Chondrocyte (in vitro differentiated cells): ENCODE measurements at regions not wholly inside any gene's neighbourhood (a gene's known extent, or its start where the extent isn't known, plus 50 kb on each side); places are given as distances from the start of the nearest gene placed in this dataset.

Experiments
- DNase-seq: peaks from one replicate; pipeline ENCODE4 v3.0.0; 2021; ENCODE audit warnings: mixed read lengths, low spot score
- H3K27ac Mint-ChIP-seq: one replicate; pipeline ENCODE4 v1.8.0; 2021; ENCODE audit warnings: mild to moderate bottlenecking, moderate library complexity, mixed read lengths; ENCODE audit not compliant: unreplicated experiment
- H3K27me3 Mint-ChIP-seq: 2 replicates; pipeline ENCODE4 v1.8.0; 2021; ENCODE audit warnings: low read depth, mixed read lengths
- H3K36me3 Mint-ChIP-seq: 2 replicates; pipeline ENCODE4 v1.8.0; 2021; ENCODE audit warnings: low read depth, mixed read lengths
- H3K4me1 Mint-ChIP-seq: 2 replicates; pipeline ENCODE4 v1.8.0; 2021; ENCODE audit warnings: low read depth, mild to moderate bottlenecking, mixed read lengths
- H3K4me3 Mint-ChIP-seq: one replicate; pipeline ENCODE4 v1.8.0; 2021; ENCODE audit warnings: mild to moderate bottlenecking, moderate library complexity, mixed read lengths; ENCODE audit not compliant: unreplicated experiment
- H3K9me3 Mint-ChIP-seq: 2 replicates; pipeline ENCODE4 v1.8.0; 2021; ENCODE audit warnings: low read depth, mixed read lengths
- TF ChIP-seq, protein P1 (sequence below): fragments of 200-600 bp; sonication (generic); IDR thresholded peaks from 2 replicates; pipeline ENCODE4 v1.5.0; 2021; ENCODE audit warnings: antibody characterized with exemption, mild to moderate bottlenecking, moderate library complexity

DNA sequence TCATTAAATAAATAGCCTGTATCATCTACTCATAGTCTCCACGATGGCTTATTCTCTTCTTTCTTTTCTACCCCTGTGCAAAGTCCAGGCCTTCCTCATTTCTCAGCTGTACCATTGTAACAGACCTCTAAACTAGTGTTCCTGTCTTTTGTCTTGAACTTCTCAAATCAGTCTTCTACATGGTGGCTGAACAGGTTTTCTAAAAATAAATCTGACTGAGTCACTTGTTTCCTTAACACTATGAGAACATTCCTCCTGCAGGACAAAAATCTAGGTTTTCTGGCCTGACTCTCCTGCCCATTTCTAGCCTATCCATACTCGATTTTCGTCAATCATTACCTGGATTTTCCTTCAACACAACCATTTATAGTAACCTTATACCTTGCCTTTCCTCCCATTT lies 1080.8 kb upstream of the TENM4 start:
- TF ChIP-seq, protein P1, sequence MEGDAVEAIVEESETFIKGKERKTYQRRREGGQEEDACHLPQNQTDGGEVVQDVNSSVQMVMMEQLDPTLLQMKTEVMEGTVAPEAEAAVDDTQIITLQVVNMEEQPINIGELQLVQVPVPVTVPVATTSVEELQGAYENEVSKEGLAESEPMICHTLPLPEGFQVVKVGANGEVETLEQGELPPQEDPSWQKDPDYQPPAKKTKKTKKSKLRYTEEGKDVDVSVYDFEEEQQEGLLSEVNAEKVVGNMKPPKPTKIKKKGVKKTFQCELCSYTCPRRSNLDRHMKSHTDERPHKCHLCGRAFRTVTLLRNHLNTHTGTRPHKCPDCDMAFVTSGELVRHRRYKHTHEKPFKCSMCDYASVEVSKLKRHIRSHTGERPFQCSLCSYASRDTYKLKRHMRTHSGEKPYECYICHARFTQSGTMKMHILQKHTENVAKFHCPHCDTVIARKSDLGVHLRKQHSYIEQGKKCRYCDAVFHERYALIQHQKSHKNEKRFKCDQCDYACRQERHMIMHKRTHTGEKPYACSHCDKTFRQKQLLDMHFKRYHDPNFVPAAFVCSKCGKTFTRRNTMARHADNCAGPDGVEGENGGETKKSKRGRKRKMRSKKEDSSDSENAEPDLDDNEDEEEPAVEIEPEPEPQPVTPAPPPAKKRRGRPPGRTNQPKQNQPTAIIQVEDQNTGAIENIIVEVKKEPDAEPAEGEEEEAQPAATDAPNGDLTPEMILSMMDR, result no peak
- H3K36me3 Mint-ChIP-seq, result no peaks in the 10 kb centered on the region
- H3K9me3 Mint-ChIP-seq, result peaks cover 7% of the 10 kb centered on the region
- no peaks in the 10 kb centered on the region for H3K4me1 Mint-ChIP-seq
- H3K27ac Mint-ChIP-seq, result no peak overlapping the region
- H3K27me3 Mint-ChIP-seq, result no peaks in the 10 kb centered on the region
- no peak for DNase-seq
- H3K4me3 Mint-ChIP-seq, result no peak overlapping the region

DNA sequence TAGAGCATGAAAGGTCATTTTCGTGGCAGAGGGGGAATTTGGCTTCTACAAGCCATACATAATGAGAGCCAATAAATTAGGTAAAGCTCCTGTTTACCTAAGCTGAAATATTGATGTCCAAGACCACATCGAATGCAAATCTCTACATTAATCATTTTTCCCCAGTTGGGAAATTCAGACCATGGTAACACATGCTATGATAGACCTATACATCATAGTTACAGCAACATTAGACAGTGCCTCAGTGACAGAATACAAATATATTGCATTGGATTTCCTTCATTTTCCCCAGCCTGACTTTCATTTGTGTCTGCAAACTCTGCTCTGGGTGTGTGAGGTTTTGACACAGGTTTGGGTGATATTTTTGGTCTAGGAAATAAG lies 1079.7 kb upstream of the TENM4 start:
- H3K27me3 Mint-ChIP-seq, result no peaks in the 10 kb centered on the region
- no peak for DNase-seq
- H3K4me1 Mint-ChIP-seq, result no peaks in the 10 kb centered on the region
- TF ChIP-seq, protein P1, result no peak
- H3K4me3 Mint-ChIP-seq, result no peak overlapping the region
- no peak overlapping the region for H3K27ac Mint-ChIP-seq
- peaks cover 4% of the 10 kb centered on the region for H3K9me3 Mint-ChIP-seq
- no peaks in the 10 kb centered on the region for H3K36me3 Mint-ChIP-seq

GRCh38 chr11:80519596-80520506 lies 1079.0 kb upstream of the TENM4 start:
- no peaks in the 10 kb centered on the region for H3K36me3 Mint-ChIP-seq
- peaks cover 4% of the 10 kb centered on the region for H3K9me3 Mint-ChIP-seq
- no peaks in the 10 kb centered on the region for H3K27me3 Mint-ChIP-seq
- no peak overlapping the region for H3K4me3 Mint-ChIP-seq
- TF ChIP-seq, protein P1, result no peak
- no peak overlapping the region for H3K27ac Mint-ChIP-seq
- no peaks in the 10 kb centered on the region for H3K4me1 Mint-ChIP-seq
- no peak for DNase-seq

DNA sequence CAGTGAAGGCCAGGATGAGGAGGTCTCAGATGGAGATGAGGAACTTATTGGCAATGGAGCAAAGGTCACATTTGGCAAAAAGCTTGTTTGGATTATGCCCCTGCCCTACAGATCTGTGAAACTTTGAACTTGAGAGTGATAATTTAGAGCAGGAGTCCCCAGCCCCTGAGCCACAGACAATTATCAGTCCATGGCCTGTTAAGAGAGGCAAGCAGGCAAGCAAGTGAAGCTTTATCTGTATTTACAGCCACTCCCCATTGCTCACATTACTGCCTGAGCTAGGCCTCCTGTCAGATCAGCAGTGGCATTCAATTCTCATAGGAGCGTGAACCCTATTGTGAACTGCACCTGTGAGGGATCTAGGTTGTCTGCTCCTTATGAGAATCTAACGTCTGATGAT lies 1076.9 kb upstream of the TENM4 start:
- Mint-ChIP-seq H3K27ac (no peak overlapping the region), H3K4me1 (no peaks in the 10 kb centered on the region), H3K27me3 (no peaks in the 10 kb centered on the region), H3K4me3 (no peak overlapping the region), H3K36me3 (no peaks in the 10 kb centered on the region), H3K9me3 (peaks cover 4% of the 10 kb centered on the region)
- DNase-seq, result no peak
- TF ChIP-seq, protein P1, result no peak

- no peak overlapping the region for H3K27ac Mint-ChIP-seq
- TF ChIP-seq, protein P1, result no peak
- no peaks in the 10 kb centered on the region for H3K27me3 Mint-ChIP-seq
- no peak overlapping the region for H3K4me3 Mint-ChIP-seq
- H3K4me1 Mint-ChIP-seq, result no peaks in the 10 kb centered on the region
- peaks cover 6% of the 10 kb centered on the region for H3K9me3 Mint-ChIP-seq
- no peaks in the 10 kb centered on the region for H3K36me3 Mint-ChIP-seq
- DNase-seq, result no peak
Observed at GRCh38 chr11:80515097-80515496, 1074.3 kb upstream of the TENM4 start.
